Endothelial cell of umbilical vein (primary cell): ENCODE measurements at regions not wholly inside any gene's neighbourhood (a gene's known extent, or its start where the extent isn't known, plus 50 kb on each side); places are given as distances from the start of the nearest gene placed in this dataset.

Experiments
- BruUV-seq: library from RNA; stranded (reverse); fragments of 400-500 nt; replicated peaks from 2 replicates; lab custom pipeline; 2021; lab: Mats Ljungman, UMichigan
- CTCF ChIA-PET: fragments of 300-600, 350-600 bp; sonication (Branson Sonifier 250); formaldehyde crosslinking; loops from one replicate; lab custom pipeline; 2021; ENCODE audit warnings: antibody characterized with exemption, inconsistent platforms; lab: Charles Lee
- POLR2A ChIA-PET: fragments of 300-600, 350-600 bp; sonication (Branson Sonifier 250); formaldehyde crosslinking; loops from one replicate; lab custom pipeline; 2021; ENCODE audit warnings: antibody characterized with exemption, inconsistent platforms; lab: Charles Lee
- DNase-seq: peaks from one replicate; pipeline ENCODE4 v3.0.0-alpha.2; 2011; ENCODE audit warnings: low read depth, low spot score
- FAIRE-seq: peaks from 2 replicates; lab custom pipeline; 2011; peaks lifted over from hg19 to GRCh38; lab: Jason Lieb, UNC
- H2AFZ ChIP-seq: 2 replicates; pipeline ENCODE4 v1.6.0; 2012; ENCODE audit warnings: low read depth, low read length, control low read depth, inconsistent platforms
- H3K27ac ChIP-seq: 2 replicates; pipeline ENCODE4 v1.5.1; 2011; ENCODE audit warnings: low read depth, mild to moderate bottlenecking, control low read depth, low read length, moderate library complexity; ENCODE audit not compliant: insufficient read depth
- H3K27me3 ChIP-seq, 2 experiments: 2 replicates each; pipeline versions ENCODE4 v1.6.0 to v1.6.1; 2011; ENCODE audit warnings: low read length in 2 of 2, mixed read lengths in 1 of 2; ENCODE audit not compliant: control insufficient read depth in 2 of 2, insufficient read depth in 2 of 2
- H3K36me3 ChIP-seq, 2 experiments: 2 replicates in 1 of 2; 3 replicates in 1 of 2; pipeline ENCODE4 v1.5.1; 2011; ENCODE audit warnings: low read length in 2 of 2, mild to moderate bottlenecking in 1 of 2, moderate library complexity in 1 of 2; ENCODE audit not compliant: control insufficient read depth in 2 of 2, insufficient read depth in 2 of 2; ENCODE audit errors: extremely low read depth in 1 of 2
- H3K4me1 ChIP-seq: 3 replicates; pipeline ENCODE4 v1.5.1; 2011; ENCODE audit warnings: mild to moderate bottlenecking, low read length; ENCODE audit not compliant: control insufficient read depth, insufficient read depth; ENCODE audit errors: extremely low read depth
- H3K4me2 ChIP-seq: 2 replicates; pipeline ENCODE4 v1.6.1; 2011; ENCODE audit warnings: low read length, control low read depth, mixed read lengths; ENCODE audit not compliant: insufficient read depth
- H3K4me3 ChIP-seq, 3 experiments: fragments of 200-600 bp in 1 of 3; sonication (generic), shearing (Covaris generic) in 1 of 3; replicated peaks in 1 of 3; 2 replicates each; pipeline ENCODE4 v1.5.1; 2011 to 2016; ENCODE audit warnings: control low read depth in 3 of 3, low read length in 3 of 3, mild to moderate bottlenecking in 2 of 3, inconsistent platforms in 1 of 3, low read depth in 1 of 3, moderate library complexity in 1 of 3; ENCODE audit not compliant: insufficient read depth in 1 of 3
- H3K79me2 ChIP-seq: 2 replicates; pipeline ENCODE4 v1.6.0; 2012; ENCODE audit warnings: low read length, inconsistent platforms; ENCODE audit not compliant: control insufficient read depth, insufficient read depth
- H3K9ac ChIP-seq: replicated peaks from 2 replicates; pipeline ENCODE3; 2011; ENCODE audit warnings: low read length, control low read depth; ENCODE audit not compliant: insufficient read depth; ENCODE audit errors: extremely low read depth
- H3K9me1 ChIP-seq: replicated peaks from 3 replicates; pipeline ENCODE4 v1.6.0; 2011; ENCODE audit warnings: mild to moderate bottlenecking, low read length; ENCODE audit not compliant: control insufficient read depth, insufficient read depth; ENCODE audit errors: extremely low read depth
- H3K9me3 ChIP-seq: replicated peaks from 2 replicates; pipeline ENCODE4 v1.5.1; 2012; ENCODE audit warnings: low read length, inconsistent platforms; ENCODE audit not compliant: control insufficient read depth, insufficient read depth
- H4K20me1 ChIP-seq: replicated peaks from 2 replicates; pipeline ENCODE3; 2011; ENCODE audit warnings: mild to moderate bottlenecking, low read length; ENCODE audit not compliant: control insufficient read depth, insufficient read depth; ENCODE audit errors: extremely low read depth
- CTCF ChIP-seq, 2 donors: IDR thresholded peaks; 1 replicate in 1 of 2; 2 replicates in 1 of 2; pipeline ENCODE4 v1.5.1; 2011; ENCODE audit warnings: low read length in 2 of 2, mild to moderate bottlenecking in 2 of 2, moderate library complexity in 2 of 2, control low read depth in 1 of 2, inconsistent platforms in 1 of 2, low read depth in 1 of 2; ENCODE audit not compliant: insufficient read depth in 1 of 2; ENCODE audit errors: extremely low read depth in 1 of 2
- EZH2 ChIP-seq: IDR thresholded peaks from 2 replicates; pipeline ENCODE4 v1.6.1; 2012; ENCODE audit warnings: borderline replicate concordance, low read depth, mild to moderate bottlenecking, moderate library complexity, low read length, inconsistent platforms; ENCODE audit not compliant: severe bottlenecking
- FOS ChIP-seq: IDR thresholded peaks from 2 replicates; pipeline ENCODE4 v1.6.1; 2011; ENCODE audit warnings: mild to moderate bottlenecking, low read length, moderate library complexity, borderline replicate concordance; ENCODE audit not compliant: insufficient read depth
- GATA2 ChIP-seq: IDR thresholded peaks from 2 replicates; pipeline ENCODE4 v1.7.0; 2011; ENCODE audit warnings: low read depth, mild to moderate bottlenecking, moderate library complexity, mixed read lengths, low read length; ENCODE audit not compliant: insufficient read length, insufficient read depth
- JUN ChIP-seq: IDR thresholded peaks from 2 replicates; pipeline ENCODE4 v1.6.1; 2011; ENCODE audit warnings: borderline replicate concordance, low read depth; ENCODE audit not compliant: insufficient read length, insufficient read depth
- MAX ChIP-seq: IDR thresholded peaks from 2 replicates; pipeline ENCODE4 v1.6.1; 2011; ENCODE audit not compliant: insufficient read depth, insufficient read length
- MYC ChIP-seq: IDR thresholded peaks from one replicate; pipeline ENCODE4 v1.6.1; 2011; ENCODE audit warnings: mild to moderate bottlenecking, low read depth, low read length
- POLR2A ChIP-seq: IDR thresholded peaks from 2 replicates; pipeline ENCODE4 v1.6.1; 2012; ENCODE audit warnings: low read depth, mild to moderate bottlenecking, control low read depth, low read length
- POLR2AphosphoS5 ChIP-seq: IDR thresholded peaks from 2 replicates; pipeline ENCODE4 v1.6.1; 2012; ENCODE audit warnings: low read depth, mild to moderate bottlenecking, control low read depth, low read length, moderate library complexity; ENCODE audit not compliant: insufficient read depth
- dilution Hi-C: fragments of 300-500 bp; cut with MboI; formaldehyde crosslinking; loops from one replicate; pipeline ENCODE4 v1.15.0; 2019; ENCODE audit warnings: low sequenced_read_pairs; ENCODE audit not compliant: extremely low pct_ligation_motif_present
- intact Hi-C: fragments of 100-400 bp; cut with micrococcal nuclease; formaldehyde crosslinking; loops from one replicate; pipeline ENCODE4 v1.10.0; 2022

GRCh38 chr10:63684257-63684936 lies 163.2 kb downstream of the REEP3 start:
- H3K9ac ChIP-seq, result no peak overlapping the region
- no peak overlapping the region for H3K4me3 ChIP-seq
- DNase-seq (no peak), FAIRE-seq (no peak)
- H3K79me2 ChIP-seq, result no peaks in the 10 kb centered on the region
- no peaks in the 10 kb centered on the region for H3K9me3 ChIP-seq
- no peaks in the 10 kb centered on the region for H3K9me1 ChIP-seq
- no peaks in the 10 kb centered on the region for H4K20me1 ChIP-seq
- ChIA-PET CTCF (no interaction called here), POLR2A (no interaction called here)
- no TSS peak for BruUV-seq
- TF ChIP-seq JUN, result no peak
- no peak for TF ChIP-seq MAX
- TF ChIP-seq GATA2, result no peak
- no peak for TF ChIP-seq POLR2A
- no peak for TF ChIP-seq FOS
- TF ChIP-seq CTCF (IDR thresholded peaks at IDR 0.05; ENCODE audit: extremely low read depth in 1 of 2, insufficient read depth in 1 of 2, low read depth in 1 of 2, low read length in 2 of 2), result no peak
- TF ChIP-seq MYC, result no peak
- no peak for TF ChIP-seq POLR2AphosphoS5
- no peak for TF ChIP-seq EZH2
- dilution Hi-C loops (no loop called here), intact Hi-C loops (no loop called here)
- H3K4me2 ChIP-seq, result no peak overlapping the region
- no peaks in the 10 kb centered on the region for H3K4me1 ChIP-seq
- no peak overlapping the region for H3K27ac ChIP-seq
- no peaks in the 10 kb centered on the region for H3K27me3 ChIP-seq
- H2AFZ ChIP-seq, result no peak overlapping the region
- H3K36me3 ChIP-seq, result no peaks in the 10 kb centered on the region
